ENCODE measurements at regions not wholly inside any gene's neighbourhood (a gene's known extent, or its start where the extent isn't known, plus 50 kb on each side); places are given as distances from the start of the nearest gene placed in this dataset.

GRCh38 chr4:117327491-117327890 lies 242.1 kb upstream of the TRAM1L1 start:
- TF ChIP-seq CTCF (IDR thresholded peaks at IDR 0.05) (no peak), POLR2AphosphoS5 (IDR thresholded peaks at IDR 0.05) (no peak), EP300 (IDR thresholded peaks at IDR 0.05; ENCODE audit: low read depth) (no peak)

All from transverse colon (tissue), 4 donors.